Endothelial cell of umbilical vein (primary cell): ENCODE measurements at regions not wholly inside any gene's neighbourhood (a gene's known extent, or its start where the extent isn't known, plus 50 kb on each side); places are given as distances from the start of the nearest gene placed in this dataset.

Source experiments
- BruUV-seq: library from RNA; stranded (reverse); fragments of 400-500 nt; replicated peaks from 2 replicates; lab custom pipeline; 2021; lab: Mats Ljungman, UMichigan
- CTCF ChIA-PET: fragments of 300-600, 350-600 bp; sonication (Branson Sonifier 250); formaldehyde crosslinking; loops from one replicate; lab custom pipeline; 2021; ENCODE audit warnings: antibody characterized with exemption, inconsistent platforms; lab: Charles Lee
- POLR2A ChIA-PET: fragments of 300-600, 350-600 bp; sonication (Branson Sonifier 250); formaldehyde crosslinking; loops from one replicate; lab custom pipeline; 2021; ENCODE audit warnings: antibody characterized with exemption, inconsistent platforms; lab: Charles Lee
- DNase-seq: peaks from one replicate; pipeline ENCODE4 v3.0.0-alpha.2; 2011; ENCODE audit warnings: low read depth, low spot score
- FAIRE-seq: peaks from 2 replicates; lab custom pipeline; 2011; peaks lifted over from hg19 to GRCh38; lab: Jason Lieb, UNC
- H2AFZ ChIP-seq: 2 replicates; pipeline ENCODE4 v1.6.0; 2012; ENCODE audit warnings: low read depth, low read length, control low read depth, inconsistent platforms
- H3K27ac ChIP-seq: 2 replicates; pipeline ENCODE4 v1.5.1; 2011; ENCODE audit warnings: low read depth, mild to moderate bottlenecking, control low read depth, low read length, moderate library complexity; ENCODE audit not compliant: insufficient read depth
- H3K27me3 ChIP-seq, 2 experiments: 2 replicates each; pipeline versions ENCODE4 v1.6.0 to v1.6.1; 2011; ENCODE audit warnings: low read length in 2 of 2, mixed read lengths in 1 of 2; ENCODE audit not compliant: control insufficient read depth in 2 of 2, insufficient read depth in 2 of 2
- H3K36me3 ChIP-seq, 2 experiments: 2 replicates in 1 of 2; 3 replicates in 1 of 2; pipeline ENCODE4 v1.5.1; 2011; ENCODE audit warnings: low read length in 2 of 2, mild to moderate bottlenecking in 1 of 2, moderate library complexity in 1 of 2; ENCODE audit not compliant: control insufficient read depth in 2 of 2, insufficient read depth in 2 of 2; ENCODE audit errors: extremely low read depth in 1 of 2
- H3K4me1 ChIP-seq: 3 replicates; pipeline ENCODE4 v1.5.1; 2011; ENCODE audit warnings: mild to moderate bottlenecking, low read length; ENCODE audit not compliant: control insufficient read depth, insufficient read depth; ENCODE audit errors: extremely low read depth
- H3K4me2 ChIP-seq: 2 replicates; pipeline ENCODE4 v1.6.1; 2011; ENCODE audit warnings: low read length, control low read depth, mixed read lengths; ENCODE audit not compliant: insufficient read depth
- H3K4me3 ChIP-seq, 3 experiments: fragments of 200-600 bp in 1 of 3; sonication (generic), shearing (Covaris generic) in 1 of 3; replicated peaks in 1 of 3; 2 replicates each; pipeline ENCODE4 v1.5.1; 2011 to 2016; ENCODE audit warnings: control low read depth in 3 of 3, low read length in 3 of 3, mild to moderate bottlenecking in 2 of 3, inconsistent platforms in 1 of 3, low read depth in 1 of 3, moderate library complexity in 1 of 3; ENCODE audit not compliant: insufficient read depth in 1 of 3
- H3K79me2 ChIP-seq: 2 replicates; pipeline ENCODE4 v1.6.0; 2012; ENCODE audit warnings: low read length, inconsistent platforms; ENCODE audit not compliant: control insufficient read depth, insufficient read depth
- H3K9ac ChIP-seq: replicated peaks from 2 replicates; pipeline ENCODE3; 2011; ENCODE audit warnings: low read length, control low read depth; ENCODE audit not compliant: insufficient read depth; ENCODE audit errors: extremely low read depth
- H3K9me1 ChIP-seq: replicated peaks from 3 replicates; pipeline ENCODE4 v1.6.0; 2011; ENCODE audit warnings: mild to moderate bottlenecking, low read length; ENCODE audit not compliant: control insufficient read depth, insufficient read depth; ENCODE audit errors: extremely low read depth
- H3K9me3 ChIP-seq: replicated peaks from 2 replicates; pipeline ENCODE4 v1.5.1; 2012; ENCODE audit warnings: low read length, inconsistent platforms; ENCODE audit not compliant: control insufficient read depth, insufficient read depth
- H4K20me1 ChIP-seq: replicated peaks from 2 replicates; pipeline ENCODE3; 2011; ENCODE audit warnings: mild to moderate bottlenecking, low read length; ENCODE audit not compliant: control insufficient read depth, insufficient read depth; ENCODE audit errors: extremely low read depth
- EZH2 ChIP-seq: IDR thresholded peaks from 2 replicates; pipeline ENCODE4 v1.6.1; 2012; ENCODE audit warnings: borderline replicate concordance, low read depth, mild to moderate bottlenecking, moderate library complexity, low read length, inconsistent platforms; ENCODE audit not compliant: severe bottlenecking
- FOS ChIP-seq: IDR thresholded peaks from 2 replicates; pipeline ENCODE4 v1.6.1; 2011; ENCODE audit warnings: mild to moderate bottlenecking, low read length, moderate library complexity, borderline replicate concordance; ENCODE audit not compliant: insufficient read depth
- GATA2 ChIP-seq: IDR thresholded peaks from 2 replicates; pipeline ENCODE4 v1.7.0; 2011; ENCODE audit warnings: low read depth, mild to moderate bottlenecking, moderate library complexity, mixed read lengths, low read length; ENCODE audit not compliant: insufficient read length, insufficient read depth
- JUN ChIP-seq: IDR thresholded peaks from 2 replicates; pipeline ENCODE4 v1.6.1; 2011; ENCODE audit warnings: borderline replicate concordance, low read depth; ENCODE audit not compliant: insufficient read length, insufficient read depth
- MAX ChIP-seq: IDR thresholded peaks from 2 replicates; pipeline ENCODE4 v1.6.1; 2011; ENCODE audit not compliant: insufficient read depth, insufficient read length
- MYC ChIP-seq: IDR thresholded peaks from one replicate; pipeline ENCODE4 v1.6.1; 2011; ENCODE audit warnings: mild to moderate bottlenecking, low read depth, low read length
- POLR2A ChIP-seq: IDR thresholded peaks from 2 replicates; pipeline ENCODE4 v1.6.1; 2012; ENCODE audit warnings: low read depth, mild to moderate bottlenecking, control low read depth, low read length
- POLR2AphosphoS5 ChIP-seq: IDR thresholded peaks from 2 replicates; pipeline ENCODE4 v1.6.1; 2012; ENCODE audit warnings: low read depth, mild to moderate bottlenecking, control low read depth, low read length, moderate library complexity; ENCODE audit not compliant: insufficient read depth
- dilution Hi-C: fragments of 300-500 bp; cut with MboI; formaldehyde crosslinking; loops from one replicate; pipeline ENCODE4 v1.15.0; 2019; ENCODE audit warnings: low sequenced_read_pairs; ENCODE audit not compliant: extremely low pct_ligation_motif_present
- intact Hi-C: fragments of 100-400 bp; cut with micrococcal nuclease; formaldehyde crosslinking; loops from one replicate; pipeline ENCODE4 v1.10.0; 2022
- TF ChIP-seq, protein P1 (sequence below), 2 donors: IDR thresholded peaks; 1 replicate in 1 of 2; 2 replicates in 1 of 2; pipeline ENCODE4 v1.5.1; 2011; ENCODE audit warnings: low read length in 2 of 2, mild to moderate bottlenecking in 2 of 2, moderate library complexity in 2 of 2, control low read depth in 1 of 2, inconsistent platforms in 1 of 2, low read depth in 1 of 2; ENCODE audit not compliant: insufficient read depth in 1 of 2; ENCODE audit errors: extremely low read depth in 1 of 2

GRCh38 chr11:134785660-134786284, 373.7 kb upstream of the B3GAT1 start:
- no peaks in the 10 kb centered on the region for H4K20me1 ChIP-seq
- FAIRE-seq: no peak
- intact Hi-C loops: no loop called here
- DNase-seq: no peak
- no peaks in the 10 kb centered on the region for H3K9me3 ChIP-seq
- H3K4me3 ChIP-seq: no peak overlapping the region
- CTCF ChIA-PET: no interaction called here
- no peak overlapping the region for H3K4me2 ChIP-seq
- H3K9ac ChIP-seq: no peak overlapping the region
- H2AFZ ChIP-seq: no peak overlapping the region
- no TSS peak for BruUV-seq
- H3K79me2 ChIP-seq: no peaks in the 10 kb centered on the region
- no peaks in the 10 kb centered on the region for H3K27me3 ChIP-seq
- no peaks in the 10 kb centered on the region for H3K4me1 ChIP-seq
- no peaks in the 10 kb centered on the region for H3K9me1 ChIP-seq
- POLR2A ChIA-PET: no interaction called here
- dilution Hi-C loops: no loop called here
- no peaks in the 10 kb centered on the region for H3K36me3 ChIP-seq
- no peak overlapping the region for H3K27ac ChIP-seq
- TF ChIP-seq MYC (no peak), GATA2 (no peak), JUN (no peak), EZH2 (no peak), POLR2A (no peak), POLR2AphosphoS5 (no peak), MAX (no peak), FOS (no peak)
- TF ChIP-seq, protein P1, sequence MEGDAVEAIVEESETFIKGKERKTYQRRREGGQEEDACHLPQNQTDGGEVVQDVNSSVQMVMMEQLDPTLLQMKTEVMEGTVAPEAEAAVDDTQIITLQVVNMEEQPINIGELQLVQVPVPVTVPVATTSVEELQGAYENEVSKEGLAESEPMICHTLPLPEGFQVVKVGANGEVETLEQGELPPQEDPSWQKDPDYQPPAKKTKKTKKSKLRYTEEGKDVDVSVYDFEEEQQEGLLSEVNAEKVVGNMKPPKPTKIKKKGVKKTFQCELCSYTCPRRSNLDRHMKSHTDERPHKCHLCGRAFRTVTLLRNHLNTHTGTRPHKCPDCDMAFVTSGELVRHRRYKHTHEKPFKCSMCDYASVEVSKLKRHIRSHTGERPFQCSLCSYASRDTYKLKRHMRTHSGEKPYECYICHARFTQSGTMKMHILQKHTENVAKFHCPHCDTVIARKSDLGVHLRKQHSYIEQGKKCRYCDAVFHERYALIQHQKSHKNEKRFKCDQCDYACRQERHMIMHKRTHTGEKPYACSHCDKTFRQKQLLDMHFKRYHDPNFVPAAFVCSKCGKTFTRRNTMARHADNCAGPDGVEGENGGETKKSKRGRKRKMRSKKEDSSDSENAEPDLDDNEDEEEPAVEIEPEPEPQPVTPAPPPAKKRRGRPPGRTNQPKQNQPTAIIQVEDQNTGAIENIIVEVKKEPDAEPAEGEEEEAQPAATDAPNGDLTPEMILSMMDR (IDR thresholded peaks at IDR 0.05; ENCODE audit: extremely low read depth in 1 of 2, insufficient read depth in 1 of 2, low read depth in 1 of 2, low read length in 2 of 2): no peak
